ENCODE measurements at regions not wholly inside any gene's neighbourhood (a gene's known extent, or its start where the extent isn't known, plus 50 kb on each side); places are given as distances from the start of the nearest gene placed in this dataset.

GRCh38 chr7:22962775-22963350, 51.1 kb downstream of the HYCC1 start:
- no peak for DNase-seq (ENCODE audit: low read depth in 1 of 2, low spot score in 1 of 2)
- no peak overlapping the region for H3K27ac ChIP-seq (replicated peaks)
- TF ChIP-seq GABPA (IDR thresholded peaks at IDR 0.05; ENCODE audit: low read depth) (no peak), POLR2AphosphoS5 (IDR thresholded peaks at IDR 0.05; ENCODE audit: low read depth) (no peak), SPI1 (IDR thresholded peaks at IDR 0.05; ENCODE audit: borderline replicate concordance, low read depth) (no peak), CTCF (IDR thresholded peaks at IDR 0.05; ENCODE audit: insufficient read depth, low read length) (no peak)
- TF ChIP-seq, protein P1, sequence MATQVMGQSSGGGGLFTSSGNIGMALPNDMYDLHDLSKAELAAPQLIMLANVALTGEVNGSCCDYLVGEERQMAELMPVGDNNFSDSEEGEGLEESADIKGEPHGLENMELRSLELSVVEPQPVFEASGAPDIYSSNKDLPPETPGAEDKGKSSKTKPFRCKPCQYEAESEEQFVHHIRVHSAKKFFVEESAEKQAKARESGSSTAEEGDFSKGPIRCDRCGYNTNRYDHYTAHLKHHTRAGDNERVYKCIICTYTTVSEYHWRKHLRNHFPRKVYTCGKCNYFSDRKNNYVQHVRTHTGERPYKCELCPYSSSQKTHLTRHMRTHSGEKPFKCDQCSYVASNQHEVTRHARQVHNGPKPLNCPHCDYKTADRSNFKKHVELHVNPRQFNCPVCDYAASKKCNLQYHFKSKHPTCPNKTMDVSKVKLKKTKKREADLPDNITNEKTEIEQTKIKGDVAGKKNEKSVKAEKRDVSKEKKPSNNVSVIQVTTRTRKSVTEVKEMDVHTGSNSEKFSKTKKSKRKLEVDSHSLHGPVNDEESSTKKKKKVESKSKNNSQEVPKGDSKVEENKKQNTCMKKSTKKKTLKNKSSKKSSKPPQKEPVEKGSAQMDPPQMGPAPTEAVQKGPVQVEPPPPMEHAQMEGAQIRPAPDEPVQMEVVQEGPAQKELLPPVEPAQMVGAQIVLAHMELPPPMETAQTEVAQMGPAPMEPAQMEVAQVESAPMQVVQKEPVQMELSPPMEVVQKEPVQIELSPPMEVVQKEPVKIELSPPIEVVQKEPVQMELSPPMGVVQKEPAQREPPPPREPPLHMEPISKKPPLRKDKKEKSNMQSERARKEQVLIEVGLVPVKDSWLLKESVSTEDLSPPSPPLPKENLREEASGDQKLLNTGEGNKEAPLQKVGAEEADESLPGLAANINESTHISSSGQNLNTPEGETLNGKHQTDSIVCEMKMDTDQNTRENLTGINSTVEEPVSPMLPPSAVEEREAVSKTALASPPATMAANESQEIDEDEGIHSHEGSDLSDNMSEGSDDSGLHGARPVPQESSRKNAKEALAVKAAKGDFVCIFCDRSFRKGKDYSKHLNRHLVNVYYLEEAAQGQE (IDR thresholded peaks at IDR 0.05; ENCODE audit: insufficient replicate concordance, low read depth) = no peak
- no peak overlapping the region for H3K4me3 ChIP-seq (replicated peaks; ENCODE audit: insufficient read depth, low read length)
- H3K27me3 ChIP-seq (ENCODE audit: insufficient read depth, poor library complexity, severe bottlenecking) = no peaks in the 10 kb centered on the region

GRCh38 chr7:22958742-22959141, 55.2 kb downstream of the HYCC1 start:
- TF ChIP-seq, protein P1 (IDR thresholded peaks at IDR 0.05; ENCODE audit: insufficient replicate concordance, low read depth) = no peak
- no peak for TF ChIP-seq GABPA (IDR thresholded peaks at IDR 0.05; ENCODE audit: low read depth)
- no peak for TF ChIP-seq CTCF (IDR thresholded peaks at IDR 0.05; ENCODE audit: insufficient read depth, low read length)
- no peak for TF ChIP-seq POLR2AphosphoS5 (IDR thresholded peaks at IDR 0.05; ENCODE audit: low read depth)
- no peak for TF ChIP-seq SPI1 (IDR thresholded peaks at IDR 0.05; ENCODE audit: borderline replicate concordance, low read depth)
- Histone ChIP-seq H3K27ac (replicated peaks) (no peak overlapping the region), H3K4me3 (replicated peaks; ENCODE audit: insufficient read depth, low read length) (no peak overlapping the region), H3K27me3 (ENCODE audit: insufficient read depth, poor library complexity, severe bottlenecking) (no peaks in the 10 kb centered on the region)
- no peak for DNase-seq (ENCODE audit: low read depth in 1 of 2, low spot score in 1 of 2)

DNA sequence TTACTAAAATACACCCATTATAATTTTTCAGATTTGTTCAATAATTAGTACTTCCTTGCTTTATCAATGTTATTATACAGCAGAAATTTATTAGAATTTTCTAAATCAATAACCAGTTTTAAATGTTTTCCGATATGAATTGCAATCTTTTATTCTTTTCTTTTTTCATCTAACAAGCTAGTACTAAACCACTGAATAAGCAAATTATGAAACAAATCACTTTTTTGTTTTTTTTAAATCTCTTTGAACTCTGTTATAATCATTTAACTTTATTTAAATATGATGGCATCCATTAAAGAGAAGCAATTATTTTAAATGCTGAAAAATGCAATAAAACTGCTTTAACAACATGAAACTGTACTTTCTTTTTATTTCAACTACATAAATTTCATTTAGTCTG, 59.7 kb downstream of the HYCC1 start:
- DNase-seq (ENCODE audit: low read depth in 1 of 2, low spot score in 1 of 2) = no peak
- no peak overlapping the region for H3K27ac ChIP-seq (replicated peaks)
- TF ChIP-seq, protein P1 (IDR thresholded peaks at IDR 0.05; ENCODE audit: insufficient replicate concordance, low read depth) = no peak
- no peak for TF ChIP-seq CTCF (IDR thresholded peaks at IDR 0.05; ENCODE audit: insufficient read depth, low read length)
- no peak for TF ChIP-seq GABPA (IDR thresholded peaks at IDR 0.05; ENCODE audit: low read depth)
- no peak for TF ChIP-seq SPI1 (IDR thresholded peaks at IDR 0.05; ENCODE audit: borderline replicate concordance, low read depth)
- no peak for TF ChIP-seq POLR2AphosphoS5 (IDR thresholded peaks at IDR 0.05; ENCODE audit: low read depth)
- no peak overlapping the region for H3K4me3 ChIP-seq (replicated peaks; ENCODE audit: insufficient read depth, low read length)
- H3K27me3 ChIP-seq (ENCODE audit: insufficient read depth, poor library complexity, severe bottlenecking) = no peaks in the 10 kb centered on the region

All from HL-60 (cell line).